ENCODE measurements at regions not wholly inside any gene's neighbourhood (a gene's known extent, or its start where the extent isn't known, plus 50 kb on each side); places are given as distances from the start of the nearest gene placed in this dataset.

- Histone ChIP-seq H3K79me2 (ENCODE audit: control insufficient read depth, insufficient read depth, low read length) (no peaks in the 10 kb centered on the region), H3K79me1 (ENCODE audit: low read length) (no peaks in the 10 kb centered on the region), H4K5ac (ENCODE audit: low read length) (no peak overlapping the region), H3K4me1 (ENCODE audit: control insufficient read depth, low read depth, low read length) (no peaks in the 10 kb centered on the region), H3K27me3 (ENCODE audit: insufficient read depth, low read length, poor library complexity) (no peaks in the 10 kb centered on the region), H2BK120ac (ENCODE audit: low read depth, low read length) (no peak overlapping the region), H3K18ac (ENCODE audit: low read length) (no peak overlapping the region), H3K23ac (ENCODE audit: low read length) (no peak overlapping the region), H4K8ac (ENCODE audit: low read depth, low read length) (no peak overlapping the region), H3K9ac (ENCODE audit: low read length) (no peak overlapping the region), H2BK15ac (replicated peaks; ENCODE audit: low read depth) (no peak overlapping the region), H3K56ac (ENCODE audit: low read length) (no peak overlapping the region), H3K36me3 (ENCODE audit: control insufficient read depth, insufficient read depth, low read length) (no peaks in the 10 kb centered on the region), H2AK5ac (ENCODE audit: low read length) (no peak overlapping the region), H3K27ac (ENCODE audit: low read depth, low read length) (no peak overlapping the region), H3K4me3 (ENCODE audit: low read length) (no peak overlapping the region), H2BK5ac (ENCODE audit: low read length) (no peak overlapping the region), H3K4me2 (ENCODE audit: low read length) (no peak overlapping the region), H3K4ac (ENCODE audit: low read depth, low read length) (no peak overlapping the region)
- no peak for DNase-seq
- WGBS (ENCODE audit: extremely low coverage, insufficient coverage, low lambda C conversion rate) = no CpG with 5 or more reads among the region's 2 CpGs
These were observed 633.6 kb downstream of the TMTC2 start for GRCh38 chr12:83320350-83320749.

- H3K79me2 ChIP-seq (ENCODE audit: control insufficient read depth, insufficient read depth, low read length) = no peaks in the 10 kb centered on the region
- H2BK5ac ChIP-seq (ENCODE audit: low read length) = no peak overlapping the region
- H2AK5ac ChIP-seq (ENCODE audit: low read length) = no peak overlapping the region
- no peak overlapping the region for H4K8ac ChIP-seq (ENCODE audit: low read depth, low read length)
- no peak overlapping the region for H3K4ac ChIP-seq (ENCODE audit: low read depth, low read length)
- H4K5ac ChIP-seq (ENCODE audit: low read length) = no peak overlapping the region
- H3K9ac ChIP-seq (ENCODE audit: low read length) = no peak overlapping the region
- no peak overlapping the region for H3K27ac ChIP-seq (ENCODE audit: low read depth, low read length)
- H2BK15ac ChIP-seq (replicated peaks; ENCODE audit: low read depth) = no peak overlapping the region
- H3K79me1 ChIP-seq (ENCODE audit: low read length) = no peaks in the 10 kb centered on the region
- no peak overlapping the region for H2BK120ac ChIP-seq (ENCODE audit: low read depth, low read length)
- no CpG with 5 or more reads among the region's 1 CpG for WGBS (ENCODE audit: extremely low coverage, insufficient coverage, low lambda C conversion rate)
- H3K4me2 ChIP-seq (ENCODE audit: low read length) = no peak overlapping the region
- H3K23ac ChIP-seq (ENCODE audit: low read length) = no peak overlapping the region
- H3K27me3 ChIP-seq (ENCODE audit: insufficient read depth, low read length, poor library complexity) = no peaks in the 10 kb centered on the region
- no peaks in the 10 kb centered on the region for H3K4me1 ChIP-seq (ENCODE audit: control insufficient read depth, low read depth, low read length)
- no peak for DNase-seq
- H3K18ac ChIP-seq (ENCODE audit: low read length) = no peak overlapping the region
- H3K56ac ChIP-seq (ENCODE audit: low read length) = no peak overlapping the region
- no peak overlapping the region for H3K4me3 ChIP-seq (ENCODE audit: low read length)
- no peaks in the 10 kb centered on the region for H3K36me3 ChIP-seq (ENCODE audit: control insufficient read depth, insufficient read depth, low read length)
These were observed 631.8 kb downstream of the TMTC2 start for GRCh38 chr12:83318386-83319098.

GRCh38 chr12:83317595-83317994 lies 630.9 kb downstream of the TMTC2 start:
- Histone ChIP-seq H3K27me3 (ENCODE audit: insufficient read depth, low read length, poor library complexity) (no peaks in the 10 kb centered on the region), H2BK15ac (replicated peaks; ENCODE audit: low read depth) (no peak overlapping the region), H3K23ac (ENCODE audit: low read length) (no peak overlapping the region), H3K4me1 (ENCODE audit: control insufficient read depth, low read depth, low read length) (no peaks in the 10 kb centered on the region), H3K18ac (ENCODE audit: low read length) (no peak overlapping the region), H3K79me2 (ENCODE audit: control insufficient read depth, insufficient read depth, low read length) (no peaks in the 10 kb centered on the region), H3K56ac (ENCODE audit: low read length) (no peak overlapping the region), H3K4me3 (ENCODE audit: low read length) (no peak overlapping the region), H3K27ac (ENCODE audit: low read depth, low read length) (no peak overlapping the region), H2BK5ac (ENCODE audit: low read length) (no peak overlapping the region), H2AK5ac (ENCODE audit: low read length) (no peak overlapping the region), H3K79me1 (ENCODE audit: low read length) (no peaks in the 10 kb centered on the region), H4K5ac (ENCODE audit: low read length) (no peak overlapping the region), H4K8ac (ENCODE audit: low read depth, low read length) (no peak overlapping the region), H3K36me3 (ENCODE audit: control insufficient read depth, insufficient read depth, low read length) (no peaks in the 10 kb centered on the region), H3K4me2 (ENCODE audit: low read length) (no peak overlapping the region), H3K4ac (ENCODE audit: low read depth, low read length) (no peak overlapping the region), H3K9ac (ENCODE audit: low read length) (no peak overlapping the region), H2BK120ac (ENCODE audit: low read depth, low read length) (no peak overlapping the region)
- DNase-seq = no peak
- no CpG with 5 or more reads among the region's 3 CpGs for WGBS (ENCODE audit: extremely low coverage, insufficient coverage, low lambda C conversion rate)

- no peak overlapping the region for H2BK120ac ChIP-seq (ENCODE audit: low read depth, low read length)
- no peak overlapping the region for H2BK15ac ChIP-seq (replicated peaks; ENCODE audit: low read depth)
- no peak overlapping the region for H3K56ac ChIP-seq (ENCODE audit: low read length)
- no peak overlapping the region for H3K9ac ChIP-seq (ENCODE audit: low read length)
- no peak for DNase-seq
- H2BK5ac ChIP-seq (ENCODE audit: low read length) = no peak overlapping the region
- H4K5ac ChIP-seq (ENCODE audit: low read length) = no peak overlapping the region
- no peak overlapping the region for H3K18ac ChIP-seq (ENCODE audit: low read length)
- no peaks in the 10 kb centered on the region for H3K79me2 ChIP-seq (ENCODE audit: control insufficient read depth, insufficient read depth, low read length)
- no peaks in the 10 kb centered on the region for H3K79me1 ChIP-seq (ENCODE audit: low read length)
- H3K23ac ChIP-seq (ENCODE audit: low read length) = no peak overlapping the region
- H3K4ac ChIP-seq (ENCODE audit: low read depth, low read length) = no peak overlapping the region
- H2AK5ac ChIP-seq (ENCODE audit: low read length) = no peak overlapping the region
- no peaks in the 10 kb centered on the region for H3K4me1 ChIP-seq (ENCODE audit: control insufficient read depth, low read depth, low read length)
- no peaks in the 10 kb centered on the region for H3K36me3 ChIP-seq (ENCODE audit: control insufficient read depth, insufficient read depth, low read length)
- no peak overlapping the region for H3K4me2 ChIP-seq (ENCODE audit: low read length)
- no peak overlapping the region for H3K27ac ChIP-seq (ENCODE audit: low read depth, low read length)
- no peak overlapping the region for H3K4me3 ChIP-seq (ENCODE audit: low read length)
- H3K27me3 ChIP-seq (ENCODE audit: insufficient read depth, low read length, poor library complexity) = no peaks in the 10 kb centered on the region
- no peak overlapping the region for H4K8ac ChIP-seq (ENCODE audit: low read depth, low read length)
These were observed 627.1 kb downstream of the TMTC2 start for GRCh38 chr12:83313827-83314226.

- Histone ChIP-seq H3K27ac (ENCODE audit: low read depth, low read length) (no peak overlapping the region), H3K56ac (ENCODE audit: low read length) (no peak overlapping the region)
These were observed 626.6 kb downstream of the TMTC2 start for GRCh38 chr12:83313322-83313721.

GRCh38 chr12:83276904-83277303 lies 590.2 kb downstream of the TMTC2 start:
- no CpG with 5 or more reads among the region's 1 CpG for WGBS (ENCODE audit: extremely low coverage, insufficient coverage, low lambda C conversion rate)
- Histone ChIP-seq H3K27me3 (ENCODE audit: insufficient read depth, low read length, poor library complexity) (no peaks in the 10 kb centered on the region), H4K5ac (ENCODE audit: low read length) (no peak overlapping the region), H2BK15ac (replicated peaks; ENCODE audit: low read depth) (no peak overlapping the region), H3K4ac (ENCODE audit: low read depth, low read length) (no peak overlapping the region), H4K8ac (ENCODE audit: low read depth, low read length) (no peak overlapping the region), H3K23ac (ENCODE audit: low read length) (no peak overlapping the region), H3K36me3 (ENCODE audit: control insufficient read depth, insufficient read depth, low read length) (no peaks in the 10 kb centered on the region), H3K79me2 (ENCODE audit: control insufficient read depth, insufficient read depth, low read length) (no peaks in the 10 kb centered on the region), H3K56ac (ENCODE audit: low read length) (no peak overlapping the region), H3K4me1 (ENCODE audit: control insufficient read depth, low read depth, low read length) (no peaks in the 10 kb centered on the region), H2BK5ac (ENCODE audit: low read length) (no peak overlapping the region), H3K18ac (ENCODE audit: low read length) (no peak overlapping the region), H3K27ac (ENCODE audit: low read depth, low read length) (no peak overlapping the region), H3K4me3 (ENCODE audit: low read length) (no peak overlapping the region), H2AK5ac (ENCODE audit: low read length) (no peak overlapping the region), H3K79me1 (ENCODE audit: low read length) (no peaks in the 10 kb centered on the region), H3K4me2 (ENCODE audit: low read length) (no peak overlapping the region), H2BK120ac (ENCODE audit: low read depth, low read length) (no peak overlapping the region), H3K9ac (ENCODE audit: low read length) (no peak overlapping the region)
- no peak for DNase-seq

More at GRCh38 chr12:83313322-83313721, 626.6 kb downstream of the TMTC2 start:
- Histone ChIP-seq H3K27me3 (ENCODE audit: insufficient read depth, low read length, poor library complexity) (no peaks in the 10 kb centered on the region), H3K4ac (ENCODE audit: low read depth, low read length) (no peak overlapping the region), H3K4me2 (ENCODE audit: low read length) (no peak overlapping the region), H2BK5ac (ENCODE audit: low read length) (no peak overlapping the region), H4K5ac (ENCODE audit: low read length) (no peak overlapping the region), H3K79me1 (ENCODE audit: low read length) (no peaks in the 10 kb centered on the region), H3K9ac (ENCODE audit: low read length) (no peak overlapping the region), H4K8ac (ENCODE audit: low read depth, low read length) (no peak overlapping the region), H3K23ac (ENCODE audit: low read length) (no peak overlapping the region), H3K18ac (ENCODE audit: low read length) (no peak overlapping the region), H3K4me3 (ENCODE audit: low read length) (no peak overlapping the region), H3K4me1 (ENCODE audit: control insufficient read depth, low read depth, low read length) (no peaks in the 10 kb centered on the region), H2AK5ac (ENCODE audit: low read length) (no peak overlapping the region), H3K79me2 (ENCODE audit: control insufficient read depth, insufficient read depth, low read length) (no peaks in the 10 kb centered on the region), H2BK120ac (ENCODE audit: low read depth, low read length) (no peak overlapping the region), H3K36me3 (ENCODE audit: control insufficient read depth, insufficient read depth, low read length) (no peaks in the 10 kb centered on the region), H2BK15ac (replicated peaks; ENCODE audit: low read depth) (no peak overlapping the region)
- DNase-seq = no peak
- WGBS (ENCODE audit: extremely low coverage, insufficient coverage, low lambda C conversion rate) = no CpG with 5 or more reads among the region's 2 CpGs
